ENCODE measurements at regions not wholly inside any gene's neighbourhood (a gene's known extent, or its start where the extent isn't known, plus 50 kb on each side); places are given as distances from the start of the nearest gene placed in this dataset.
A peak's percentile ranks its signal among the peaks of the same experiment; 100 is the strongest.

GRCh38 chr3:124467980-124468902 lies 262.0 kb upstream of the UMPS start:
- H3K27me3 ChIP-seq: peaks cover 0 to 4% (median 3%) of the 10 kb centered on the region in 3 donors
- H3K4me1 ChIP-seq: no peaks in the 10 kb centered on the region
- no peak for TF ChIP-seq POLR2AphosphoS5 (IDR thresholded peaks at IDR 0.05)
- TF ChIP-seq, protein P1, sequence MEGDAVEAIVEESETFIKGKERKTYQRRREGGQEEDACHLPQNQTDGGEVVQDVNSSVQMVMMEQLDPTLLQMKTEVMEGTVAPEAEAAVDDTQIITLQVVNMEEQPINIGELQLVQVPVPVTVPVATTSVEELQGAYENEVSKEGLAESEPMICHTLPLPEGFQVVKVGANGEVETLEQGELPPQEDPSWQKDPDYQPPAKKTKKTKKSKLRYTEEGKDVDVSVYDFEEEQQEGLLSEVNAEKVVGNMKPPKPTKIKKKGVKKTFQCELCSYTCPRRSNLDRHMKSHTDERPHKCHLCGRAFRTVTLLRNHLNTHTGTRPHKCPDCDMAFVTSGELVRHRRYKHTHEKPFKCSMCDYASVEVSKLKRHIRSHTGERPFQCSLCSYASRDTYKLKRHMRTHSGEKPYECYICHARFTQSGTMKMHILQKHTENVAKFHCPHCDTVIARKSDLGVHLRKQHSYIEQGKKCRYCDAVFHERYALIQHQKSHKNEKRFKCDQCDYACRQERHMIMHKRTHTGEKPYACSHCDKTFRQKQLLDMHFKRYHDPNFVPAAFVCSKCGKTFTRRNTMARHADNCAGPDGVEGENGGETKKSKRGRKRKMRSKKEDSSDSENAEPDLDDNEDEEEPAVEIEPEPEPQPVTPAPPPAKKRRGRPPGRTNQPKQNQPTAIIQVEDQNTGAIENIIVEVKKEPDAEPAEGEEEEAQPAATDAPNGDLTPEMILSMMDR (IDR thresholded peaks at IDR 0.05): peak in 5 of 7 experiments; percentile 81 to 90 (median 88)
- TF ChIP-seq EP300 (IDR thresholded peaks at IDR 0.05): no peak
- TF ChIP-seq POLR2A (IDR thresholded peaks at IDR 0.05): no peak
- intact Hi-C loops (cut with DNase I; ENCODE audit: low total_unique reads): no loop called here
- DNase-seq: peak; percentile 48 to 78
- H3K9me3 ChIP-seq: no peaks in the 10 kb centered on the region
- peaks cover 0 to 4% (median 0%) of the 10 kb centered on the region in 4 donors for H3K36me3 ChIP-seq
- H3K27ac ChIP-seq: no peak overlapping the region
- no peak overlapping the region for H3K4me3 ChIP-seq
- WGBS, 5 donors: 47 to 58% (median 50%) methylated on average over 10 of the region's 10 CpGs

DNA sequence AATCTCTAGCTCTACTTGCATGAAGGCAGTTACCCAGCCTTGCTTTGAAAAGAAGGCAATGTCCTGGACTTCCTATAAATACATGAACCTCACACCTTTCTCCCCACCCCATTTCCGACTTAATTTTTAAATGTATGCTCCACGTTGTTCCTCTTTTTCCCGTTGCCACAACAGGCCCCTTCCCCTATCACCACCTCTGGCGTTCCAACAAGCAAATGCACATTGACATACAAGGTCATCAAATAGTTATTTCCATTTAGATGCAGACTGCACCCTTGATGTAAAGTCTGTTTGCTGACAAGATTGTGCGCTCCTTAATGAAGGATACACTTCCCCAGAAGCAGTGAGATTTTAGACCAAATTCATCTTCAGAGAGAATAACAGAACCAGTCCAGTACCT lies 260.7 kb upstream of the UMPS start:
- no peaks in the 10 kb centered on the region for H3K4me1 ChIP-seq
- peaks cover 0 to under 1% (median 0%) of the 10 kb centered on the region in 4 donors for H3K36me3 ChIP-seq
- WGBS, 5 donors: 73 to 81% (median 78%) methylated on average over 5 of the region's 5 CpGs
- intact Hi-C loops (cut with DNase I; ENCODE audit: low total_unique reads): no loop called here
- H3K9me3 ChIP-seq: no peaks in the 10 kb centered on the region
- TF ChIP-seq, protein P1 (IDR thresholded peaks at IDR 0.05): no peak
- TF ChIP-seq POLR2AphosphoS5 (IDR thresholded peaks at IDR 0.05) (no peak), POLR2A (IDR thresholded peaks at IDR 0.05) (no peak), EP300 (IDR thresholded peaks at IDR 0.05) (no peak)
- no peak for DNase-seq
- H3K4me3 ChIP-seq: no peak overlapping the region
- no peak overlapping the region for H3K27ac ChIP-seq
- peaks cover 0 to 4% (median 3%) of the 10 kb centered on the region in 3 donors for H3K27me3 ChIP-seq

- Histone ChIP-seq H3K36me3 (peaks cover 0 to 33% (median 5%) of the 10 kb centered on the region in 4 donors), H3K4me3 (no peak overlapping the region), H3K4me1 (no peaks in the 10 kb centered on the region), H3K27me3 (no peaks in the 10 kb centered on the region), H3K27ac (no peak overlapping the region), H3K9me3 (no peaks in the 10 kb centered on the region)
- TF ChIP-seq POLR2A (IDR thresholded peaks at IDR 0.05) (no peak), EP300 (IDR thresholded peaks at IDR 0.05) (no peak), POLR2AphosphoS5 (IDR thresholded peaks at IDR 0.05) (no peak)
- TF ChIP-seq, protein P1 (IDR thresholded peaks at IDR 0.05): no peak
- intact Hi-C loops (cut with DNase I; ENCODE audit: low total_unique reads): no loop called here
- WGBS, 5 donors: 72 to 83% (median 80%) methylated on average over 2 of the region's 2 CpGs
- no peak for DNase-seq
These were observed 251.4 kb upstream of the UMPS start for GRCh38 chr3:124478830-124479229.

- H3K36me3 ChIP-seq: peaks cover 0 to 24% (median 8%) of the 10 kb centered on the region in 4 donors
- H3K27ac ChIP-seq: no peak overlapping the region
- H3K27me3 ChIP-seq: no peaks in the 10 kb centered on the region
- DNase-seq: no peak
- H3K4me3 ChIP-seq: no peak overlapping the region
- intact Hi-C loops (cut with DNase I; ENCODE audit: low total_unique reads): no loop called here
- 83 to 94% (median 87%) methylated on average over 2 of the region's 2 CpGs for WGBS, 5 donors
- TF ChIP-seq POLR2A (IDR thresholded peaks at IDR 0.05): no peak
- no peaks in the 10 kb centered on the region for H3K9me3 ChIP-seq
- no peaks in the 10 kb centered on the region for H3K4me1 ChIP-seq
These were observed 246.3 kb upstream of the UMPS start for GRCh38 chr3:124483915-124484470.

All from stomach (tissue), 8 donors.